Transverse colon (tissue), 4 donors: ENCODE measurements at regions not wholly inside any gene's neighbourhood (a gene's known extent, or its start where the extent isn't known, plus 50 kb on each side); places are given as distances from the start of the nearest gene placed in this dataset.

Experiments used
- DNase-seq: peaks from one replicate; pipeline ENCODE4 v3.0.0-alpha.2; 2019
- H3K27ac ChIP-seq, 4 donors: fragments of 200-600 bp; sonication (generic); 2 replicates each; pipeline ENCODE4 v1.5.1; 2016 to 2018; ENCODE audit warnings: inconsistent platforms in 4 of 4
- H3K27me3 ChIP-seq: fragments of 200-600 bp; sonication (generic); 2 replicates; pipeline ENCODE4 v1.5.1; 2017; ENCODE audit warnings: inconsistent platforms
- H3K36me3 ChIP-seq, 4 donors: fragments of 200-600 bp; sonication (generic); 2 replicates each; pipeline ENCODE4 v1.5.1; 2017 to 2019; ENCODE audit warnings: inconsistent platforms in 4 of 4
- H3K4me1 ChIP-seq, 4 donors: fragments of 200-600 bp; sonication (generic); 2 replicates each; pipeline ENCODE4 v1.5.1; 2017 to 2020; ENCODE audit warnings: inconsistent platforms in 4 of 4
- H3K4me3 ChIP-seq, 4 donors: fragments of 200-600 bp; sonication (generic); 1 replicate in 1 of 4; 2 replicates in 3 of 4; pipeline versions ENCODE4 v1.5.1 to v1.6.1; 2017 to 2019; ENCODE audit warnings: inconsistent platforms in 4 of 4
- H3K9me3 ChIP-seq, 2 donors: fragments of 200-600 bp; sonication (generic); 2 replicates each; pipeline ENCODE4 v1.5.1; 2017 to 2019; ENCODE audit warnings: inconsistent platforms in 2 of 2
- EP300 ChIP-seq: sonication (generic); formaldehyde crosslinking; IDR thresholded peaks from one replicate; pipeline ENCODE4 v1.6.1; 2017; ENCODE audit warnings: antibody characterized with exemption, low read depth
- POLR2A ChIP-seq: fragments of 450-650 bp; IDR thresholded peaks from one replicate; pipeline ENCODE4 v1.6.1; 2016; ENCODE audit warnings: antibody characterized with exemption, mild to moderate bottlenecking, moderate library complexity
- POLR2AphosphoS5 ChIP-seq, 3 donors: sonication (generic); formaldehyde crosslinking; IDR thresholded peaks; one replicate each; pipeline ENCODE4 v1.6.1; 2016; ENCODE audit warnings: antibody characterized with exemption in 3 of 3
- WGBS, 2 donors: methylation state at CpG; one replicate each; pipeline ENCODE4 v1.1.5; 2018; ENCODE audit warnings: low coverage in 1 of 2; 5-methylcytosine and 5-hydroxymethylcytosine counted together
- in situ Hi-C, 4 donors: fragments of 200-750 bp; cut with MboI; loops; one replicate each; pipeline versions ENCODE4 v1.15.0 to v1.15.1; 2017; ENCODE audit warnings: low sequenced_read_pairs in 3 of 4, low pct_ligation_motif_present in 1 of 4, low pct_unique_long_range_greater_than_20kb in 1 of 4
- intact Hi-C: fragments of 100-400 bp; cut with DNase I; formaldehyde crosslinking; loops from one replicate; pipeline ENCODE4 v1.15.1; 2023; ENCODE audit warnings: low total_unique reads
- TF ChIP-seq, protein P1 (sequence below), 5 experiments: fragments of 200-600 bp in 3 of 5; fragments of 450-650 bp in 2 of 5; sonication (generic) in 3 of 5; IDR thresholded peaks; 1 replicate in 2 of 5; 2 replicates in 3 of 5; pipeline ENCODE4 v1.5.1; 2016 to 2017; ENCODE audit warnings: antibody characterized with exemption in 5 of 5, inconsistent platforms in 3 of 5, mild to moderate bottlenecking in 2 of 5, moderate library complexity in 1 of 5

- no peak overlapping the region for H3K27ac ChIP-seq
- no peak overlapping the region for H3K4me3 ChIP-seq
- no peaks in the 10 kb centered on the region for H3K36me3 ChIP-seq
- 63 to 78% methylated on average over 4 to 5 of the region's 5 CpGs for WGBS, 2 donors
- DNase-seq, result no peak
- intact Hi-C loops (no loop called here), in situ Hi-C loops (no loop called here)
- H3K9me3 ChIP-seq, result no peaks in the 10 kb centered on the region
- TF ChIP-seq EP300 (no peak), POLR2A (no peak), POLR2AphosphoS5 (IDR thresholded peaks at IDR 0.05) (no peak)
- TF ChIP-seq, protein P1, sequence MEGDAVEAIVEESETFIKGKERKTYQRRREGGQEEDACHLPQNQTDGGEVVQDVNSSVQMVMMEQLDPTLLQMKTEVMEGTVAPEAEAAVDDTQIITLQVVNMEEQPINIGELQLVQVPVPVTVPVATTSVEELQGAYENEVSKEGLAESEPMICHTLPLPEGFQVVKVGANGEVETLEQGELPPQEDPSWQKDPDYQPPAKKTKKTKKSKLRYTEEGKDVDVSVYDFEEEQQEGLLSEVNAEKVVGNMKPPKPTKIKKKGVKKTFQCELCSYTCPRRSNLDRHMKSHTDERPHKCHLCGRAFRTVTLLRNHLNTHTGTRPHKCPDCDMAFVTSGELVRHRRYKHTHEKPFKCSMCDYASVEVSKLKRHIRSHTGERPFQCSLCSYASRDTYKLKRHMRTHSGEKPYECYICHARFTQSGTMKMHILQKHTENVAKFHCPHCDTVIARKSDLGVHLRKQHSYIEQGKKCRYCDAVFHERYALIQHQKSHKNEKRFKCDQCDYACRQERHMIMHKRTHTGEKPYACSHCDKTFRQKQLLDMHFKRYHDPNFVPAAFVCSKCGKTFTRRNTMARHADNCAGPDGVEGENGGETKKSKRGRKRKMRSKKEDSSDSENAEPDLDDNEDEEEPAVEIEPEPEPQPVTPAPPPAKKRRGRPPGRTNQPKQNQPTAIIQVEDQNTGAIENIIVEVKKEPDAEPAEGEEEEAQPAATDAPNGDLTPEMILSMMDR (IDR thresholded peaks at IDR 0.05), result no peak
- H3K4me1 ChIP-seq, result no peaks in the 10 kb centered on the region
- no peaks in the 10 kb centered on the region for H3K27me3 ChIP-seq
Measured at GRCh38 chr2:122875091-122875865, 1119.8 kb downstream of the TSN start.

GRCh38 chr2:122883849-122884248, 1128.4 kb downstream of the TSN start:
- TF ChIP-seq EP300, result no peak
- no peak for TF ChIP-seq POLR2A
- TF ChIP-seq POLR2AphosphoS5 (IDR thresholded peaks at IDR 0.05), result no peak
- TF ChIP-seq, protein P1 (IDR thresholded peaks at IDR 0.05), result no peak
- Histone ChIP-seq H3K27me3 (no peaks in the 10 kb centered on the region), H3K9me3 (no peaks in the 10 kb centered on the region), H3K4me1 (no peaks in the 10 kb centered on the region), H3K27ac (no peak overlapping the region), H3K36me3 (no peaks in the 10 kb centered on the region), H3K4me3 (no peak overlapping the region)
- in situ Hi-C loops, result no loop called here
- 53 to 57% methylated on average over 4 to 5 of the region's 5 CpGs for WGBS, 2 donors
- DNase-seq, result no peak
- intact Hi-C loops, result no loop called here

GRCh38 chr2:122884889-122885288, 1129.4 kb downstream of the TSN start:
- Histone ChIP-seq H3K4me3 (no peak overlapping the region), H3K4me1 (no peaks in the 10 kb centered on the region), H3K27me3 (no peaks in the 10 kb centered on the region), H3K27ac (no peak overlapping the region), H3K9me3 (no peaks in the 10 kb centered on the region), H3K36me3 (no peaks in the 10 kb centered on the region)
- WGBS, 2 donors, result 62 to 65% methylated on average over 3 of the region's 3 CpGs
- in situ Hi-C loops, result no loop called here
- no peak for DNase-seq
- TF ChIP-seq EP300 (no peak), POLR2A (no peak), POLR2AphosphoS5 (IDR thresholded peaks at IDR 0.05) (no peak)
- TF ChIP-seq, protein P1 (IDR thresholded peaks at IDR 0.05), result no peak
- intact Hi-C loops, result no loop called here

- H3K36me3 ChIP-seq, result no peaks in the 10 kb centered on the region
- TF ChIP-seq POLR2AphosphoS5 (IDR thresholded peaks at IDR 0.05), result no peak
- TF ChIP-seq POLR2A, result no peak
- no peak for TF ChIP-seq EP300
- TF ChIP-seq, protein P1 (IDR thresholded peaks at IDR 0.05), result no peak
- no peaks in the 10 kb centered on the region for H3K4me1 ChIP-seq
- H3K27me3 ChIP-seq, result no peaks in the 10 kb centered on the region
- no peak overlapping the region for H3K4me3 ChIP-seq
- no peak overlapping the region for H3K27ac ChIP-seq
- 77 to 80% methylated on average over 1 to 3 of the region's 3 CpGs for WGBS, 2 donors
- no peak for DNase-seq
- in situ Hi-C loops (no loop called here), intact Hi-C loops (no loop called here)
- H3K9me3 ChIP-seq, result no peaks in the 10 kb centered on the region
Measured at GRCh38 chr2:122885436-122885835, 1130.0 kb downstream of the TSN start.
